H1 (cell line): ENCODE measurements at regions not wholly inside any gene's neighbourhood (a gene's known extent, or its start where the extent isn't known, plus 50 kb on each side); places are given as distances from the start of the nearest gene placed in this dataset.

Source experiments
- CTCF ChIA-PET: fragments of 300-600 bp; sonication (Branson Sonifier 250); formaldehyde crosslinking; loops from one replicate; lab custom pipeline; 2021; ENCODE audit not compliant: partially characterized antibody; lab: Charles Lee
- POLR2A ChIA-PET: fragments of 300-600 bp; sonication (Branson Sonifier 250); formaldehyde crosslinking; loops from one replicate; lab custom pipeline; 2021; ENCODE audit warnings: inconsistent platforms; ENCODE audit not compliant: partially characterized antibody; lab: Charles Lee
- DNase-seq, 2 experiments: peaks; one replicate each; pipeline versions ENCODE4 v3.0.0 to v3.0.0-alpha.2; 2010 to 2022; ENCODE audit warnings: low spot score in 2 of 2, low read depth in 1 of 2, mixed read lengths in 1 of 2
- FAIRE-seq: peaks from 2 replicates; lab custom pipeline; 2011; peaks lifted over from hg19 to GRCh38; lab: Jason Lieb, UNC
- H2AFZ ChIP-seq: 2 replicates; pipeline ENCODE4 v1.8.1; 2012; ENCODE audit warnings: low read length, inconsistent platforms
- H2AK5ac ChIP-seq: 2 replicates; pipeline ENCODE4 v1.6.1; 2013; ENCODE audit warnings: low read depth, low read length
- H2BK120ac ChIP-seq: replicated peaks from 2 replicates; pipeline ENCODE3; 2013; ENCODE audit warnings: low read depth, low read length, inconsistent platforms
- H2BK12ac ChIP-seq: 2 replicates; pipeline ENCODE4 v1.6.1; 2013; ENCODE audit warnings: low read depth, low read length
- H2BK15ac ChIP-seq: 2 replicates; pipeline ENCODE4 v1.6.1; 2013; ENCODE audit warnings: low read length
- H2BK20ac ChIP-seq: 2 replicates; pipeline ENCODE4 v1.6.1; 2013; ENCODE audit warnings: low read length
- H2BK5ac ChIP-seq: 2 replicates; pipeline ENCODE4 v1.6.1; 2013; ENCODE audit warnings: low read depth, low read length
- H3K14ac ChIP-seq: 2 replicates; pipeline ENCODE4 v1.6.1; 2013; ENCODE audit warnings: inconsistent platforms; ENCODE audit not compliant: insufficient read length
- H3K18ac ChIP-seq: 2 replicates; pipeline ENCODE4 v1.6.1; 2013; ENCODE audit warnings: low read length; ENCODE audit errors: extremely low read depth
- H3K23ac ChIP-seq: 2 replicates; pipeline ENCODE4 v1.6.1; 2013; ENCODE audit warnings: inconsistent platforms; ENCODE audit not compliant: insufficient read length
- H3K23me2 ChIP-seq: 2 replicates; pipeline ENCODE4 v1.6.1; 2013; ENCODE audit warnings: low read depth, low read length
- H3K27ac ChIP-seq: 2 replicates; pipeline ENCODE4 v1.6.1; 2011; ENCODE audit warnings: low read depth, low read length, inconsistent platforms
- H3K27me3 ChIP-seq, 4 experiments: replicated peaks in 1 of 4; 1 replicate in 1 of 4; 2 replicates in 3 of 4; pipeline versions ENCODE4 v1.6.1 to v1.8.1; 2011 to 2013; ENCODE audit warnings: low read length in 3 of 4, mild to moderate bottlenecking in 3 of 4, inconsistent platforms in 2 of 4, mixed read lengths in 2 of 4, moderate library complexity in 1 of 4; ENCODE audit not compliant: control insufficient read depth in 3 of 4, insufficient read depth in 3 of 4; ENCODE audit errors: extremely low read depth in 1 of 4
- H3K36me3 ChIP-seq, 4 experiments: 2 replicates each; pipeline versions ENCODE4 v1.6.1 to v1.8.1; 2011 to 2013; ENCODE audit warnings: mild to moderate bottlenecking in 4 of 4, low read length in 3 of 4, moderate library complexity in 2 of 4, control low read depth in 1 of 4, inconsistent platforms in 1 of 4; ENCODE audit not compliant: insufficient read depth in 4 of 4, control insufficient read depth in 2 of 4
- H3K4ac ChIP-seq: replicated peaks from 2 replicates; pipeline ENCODE3; 2013; ENCODE audit warnings: low read length, low read depth, mixed read lengths, inconsistent platforms; ENCODE audit not compliant: insufficient read length
- H3K4me1 ChIP-seq, 4 experiments: replicated peaks in 1 of 4; 1 replicate in 1 of 4; 2 replicates in 3 of 4; pipeline versions ENCODE4 v1.6.1 to v1.8.1; 2011 to 2013; ENCODE audit warnings: low read length in 3 of 4, inconsistent platforms in 2 of 4, mixed read lengths in 1 of 4; ENCODE audit not compliant: insufficient read depth in 4 of 4, control insufficient read depth in 3 of 4
- H3K4me2 ChIP-seq, 2 experiments: 2 replicates each; pipeline versions ENCODE4 v1.6.1 to v1.8.1; 2011 to 2013; ENCODE audit warnings: low read depth in 2 of 2, low read length in 2 of 2, control low read depth in 1 of 2, inconsistent platforms in 1 of 2, mild to moderate bottlenecking in 1 of 2; ENCODE audit not compliant: insufficient read depth in 1 of 2
- H3K4me3 ChIP-seq, 4 experiments: fragments of 200-600, 300-600 bp in 1 of 4; sonication (generic), shearing (Covaris generic), sonication (Bioruptor Twin) in 1 of 4; 2 replicates each; pipeline versions ENCODE4 v1.5.1 to v1.8.1; 2011 to 2016; ENCODE audit warnings: low read length in 4 of 4, low read depth in 3 of 4, control low read depth in 2 of 4, inconsistent platforms in 2 of 4, mild to moderate bottlenecking in 2 of 4, mixed read lengths in 1 of 4, moderate library complexity in 1 of 4; ENCODE audit not compliant: insufficient read depth in 2 of 4; ENCODE audit errors: extremely low read depth in 1 of 4
- H3K56ac ChIP-seq: replicated peaks from 2 replicates; pipeline ENCODE3; 2013; ENCODE audit warnings: low read depth, mild to moderate bottlenecking, mixed read lengths, low read length, inconsistent platforms; ENCODE audit not compliant: insufficient read length
- H3K79me1 ChIP-seq: 2 replicates; pipeline ENCODE4 v1.6.1; 2013; ENCODE audit warnings: low read depth, low read length, control low read depth
- H3K79me2 ChIP-seq, 2 experiments: 2 replicates each; pipeline versions ENCODE4 v1.6.1 to v1.8.1; 2012 to 2013; ENCODE audit warnings: low read length in 2 of 2, mild to moderate bottlenecking in 2 of 2, inconsistent platforms in 1 of 2; ENCODE audit not compliant: insufficient read depth in 2 of 2, control insufficient read depth in 1 of 2
- H3K9ac ChIP-seq, 4 experiments: replicated peaks in 1 of 4; 1 replicate in 1 of 4; 2 replicates in 3 of 4; pipeline versions ENCODE4 v1.6.1 to v1.8.1; 2011 to 2013; ENCODE audit warnings: low read depth in 3 of 4, low read length in 3 of 4, control low read depth in 2 of 4, mild to moderate bottlenecking in 2 of 4, moderate library complexity in 2 of 4, inconsistent platforms in 1 of 4; ENCODE audit errors: extremely low read depth in 1 of 4
- H3K9me3 ChIP-seq, 2 experiments: 2 replicates each; pipeline versions ENCODE4 v1.6.1 to v1.8.1; 2012 to 2013; ENCODE audit warnings: mild to moderate bottlenecking in 2 of 2, moderate library complexity in 2 of 2, control low read depth in 1 of 2, inconsistent platforms in 1 of 2, low read depth in 1 of 2, low read length in 1 of 2, mixed read lengths in 1 of 2; ENCODE audit not compliant: insufficient read depth in 2 of 2
- H4K20me1 ChIP-seq, 2 experiments: replicated peaks in 1 of 2; 2 replicates each; pipeline versions ENCODE3 to v1.8.1; 2011 to 2013; ENCODE audit warnings: inconsistent platforms in 2 of 2, low read length in 2 of 2, mild to moderate bottlenecking in 1 of 2; ENCODE audit not compliant: insufficient read depth in 2 of 2, control insufficient read depth in 1 of 2
- H4K5ac ChIP-seq: 2 replicates; pipeline ENCODE4 v1.6.1; 2013; ENCODE audit warnings: low read length, low read depth, mixed read lengths, inconsistent platforms; ENCODE audit not compliant: insufficient read length
- H4K8ac ChIP-seq: 2 replicates; pipeline ENCODE4 v1.8.0; 2013; ENCODE audit warnings: mild to moderate bottlenecking, moderate library complexity, low read length, inconsistent platforms; ENCODE audit not compliant: insufficient read depth; ENCODE audit errors: extremely low read depth
- H4K91ac ChIP-seq: replicated peaks from 2 replicates; pipeline ENCODE3; 2013; ENCODE audit warnings: low read length, mixed read lengths, inconsistent platforms; ENCODE audit not compliant: insufficient read length
- BACH1 ChIP-seq: IDR thresholded peaks from 2 replicates; pipeline ENCODE4 v1.6.1; 2012; ENCODE audit warnings: low read length, improper control_type of control experiment
- CBX5 ChIP-seq: fragments of 300-800, 300-1000 bp; sonication (generic); IDR thresholded peaks from 2 replicates; pipeline ENCODE4 v1.7.1; 2016; ENCODE audit warnings: antibody characterized with exemption, low read length, low read depth
- CBX8 ChIP-seq: fragments of 300-800, 300-1000 bp; sonication (generic); IDR thresholded peaks from 2 replicates; pipeline ENCODE4 v1.7.1; 2016; ENCODE audit warnings: low read depth, low read length, borderline replicate concordance
- CTBP2 ChIP-seq: IDR thresholded peaks from 2 replicates; pipeline ENCODE4 v1.7.0; 2011; ENCODE audit warnings: borderline replicate concordance, mild to moderate bottlenecking, moderate library complexity, mixed read lengths, low read length; ENCODE audit not compliant: insufficient read depth, insufficient read length
- EP300 ChIP-seq, 2 experiments: IDR thresholded peaks; 1 replicate in 1 of 2; 2 replicates in 1 of 2; pipeline ENCODE4 v1.6.1; 2011 to 2012; ENCODE audit warnings: low read depth in 2 of 2, low read length in 2 of 2, mild to moderate bottlenecking in 2 of 2, borderline replicate concordance in 1 of 2, inconsistent platforms in 1 of 2, moderate library complexity in 1 of 2
- EZH2 ChIP-seq: fragments of 200-600 bp; sonication (generic); IDR thresholded peaks from 2 replicates; pipeline ENCODE4 v1.7.1; 2012; ENCODE audit warnings: low read depth, mild to moderate bottlenecking, moderate library complexity, low read length, inconsistent platforms; ENCODE audit not compliant: severe bottlenecking
- GABPA ChIP-seq: IDR thresholded peaks from 2 replicates; pipeline ENCODE4 v1.6.1; 2011; ENCODE audit warnings: mild to moderate bottlenecking, low read length, moderate library complexity, borderline replicate concordance; ENCODE audit not compliant: insufficient read depth
- KDM1A ChIP-seq: fragments of 200-600, 300-600 bp; sonication (generic); IDR thresholded peaks from 2 replicates; pipeline ENCODE4 v1.7.1; 2016; ENCODE audit warnings: mild to moderate bottlenecking, low read length, borderline replicate concordance
- POU5F1 ChIP-seq: IDR thresholded peaks from 2 replicates; pipeline ENCODE4 v1.6.1; 2011; ENCODE audit warnings: low read depth, mild to moderate bottlenecking, low read length, moderate library complexity
- RXRA ChIP-seq: IDR thresholded peaks from 2 replicates; pipeline ENCODE4 v1.6.1; 2011; ENCODE audit warnings: low read depth, mild to moderate bottlenecking, low read length, moderate library complexity; ENCODE audit not compliant: insufficient read depth
- SIRT6 ChIP-seq: IDR thresholded peaks from one replicate; pipeline ENCODE4 v1.7.1; 2012; ENCODE audit warnings: low read length, inconsistent platforms
- TEAD4 ChIP-seq: IDR thresholded peaks from 2 replicates; pipeline ENCODE4 v1.6.1; 2012; ENCODE audit warnings: low read depth, low read length, inconsistent platforms, mixed read lengths
- WGBS, 2 experiments: shearing (Covaris generic) in 1 of 2; methylation state at CpG; one replicate each; pipeline versions ENCODE4 v1.1.6 to v1.1.7; 2013 to 2015; ENCODE audit warnings: low lambda C conversion rate in 2 of 2, mixed read lengths in 2 of 2, inconsistent platforms in 1 of 2, low coverage in 1 of 2, missing lambda C conversion rate in 1 of 2; ENCODE audit not compliant: insufficient replicate concordance in 2 of 2, insufficient coverage in 1 of 2, insufficient read length in 1 of 2; ENCODE audit errors: extremely low coverage in 1 of 2, missing lambda C conversion rate in 1 of 2; 5-methylcytosine and 5-hydroxymethylcytosine counted together
- TF ChIP-seq, protein P1 (sequence below): IDR thresholded peaks from 2 replicates; pipeline ENCODE4 v1.6.1; 2011; ENCODE audit warnings: low read depth, mild to moderate bottlenecking, low read length; ENCODE audit not compliant: insufficient read depth
- TF ChIP-seq, protein P2 (sequence below): IDR thresholded peaks from 2 replicates; pipeline ENCODE4 v1.6.1; 2012; ENCODE audit warnings: inconsistent platforms

DNA sequence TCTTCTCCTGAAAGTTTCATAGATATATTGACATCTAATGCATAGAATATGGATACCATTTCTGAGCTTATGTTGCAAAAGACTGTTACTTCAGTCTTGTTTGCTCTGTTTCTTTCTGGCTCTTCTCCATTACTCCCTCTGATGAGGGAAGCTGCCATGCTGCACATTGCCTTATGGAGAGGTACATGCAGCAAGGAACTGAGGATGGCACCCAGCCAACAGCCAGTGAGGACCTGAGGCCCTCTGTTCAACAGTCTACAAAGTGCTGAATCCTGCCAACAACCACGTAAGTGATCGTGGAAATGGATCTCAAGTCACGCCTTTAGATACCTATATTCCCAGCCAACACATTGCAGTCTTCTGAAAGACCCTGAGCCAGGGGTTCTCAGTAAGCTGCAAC lies 66.6 kb upstream of the ADAMTS5 start:
- no peaks in the 10 kb centered on the region for H3K36me3 ChIP-seq
- H3K79me2 ChIP-seq = no peaks in the 10 kb centered on the region
- H4K5ac ChIP-seq = no peak overlapping the region
- WGBS, 2 experiments = 88% methylated on average over 3 of the region's 3 CpGs; no CpG with 5 or more reads in 1 of the 2 experiments
- H2BK120ac ChIP-seq = no peak overlapping the region
- H3K56ac ChIP-seq = no peak overlapping the region
- no peaks in the 10 kb centered on the region for H3K27me3 ChIP-seq
- H3K4ac ChIP-seq = no peak overlapping the region
- FAIRE-seq (no peak), DNase-seq (no peak)
- CTCF ChIA-PET = no interaction called here
- H3K23ac ChIP-seq = no peak overlapping the region
- POLR2A ChIA-PET = interaction anchor here (0.6 kb wide), 1 partner anchor 12 kb away, joined by 3 read pairs; no protein-coding TSS in a partner anchor
- H2BK15ac ChIP-seq = no peak overlapping the region
- H2BK20ac ChIP-seq = no peak overlapping the region
- no peak overlapping the region for H4K91ac ChIP-seq
- H2BK12ac ChIP-seq = peak overlapping the region; percentile 51; the same call in 1 of the 2 replicates
- no peaks in the 10 kb centered on the region for H4K20me1 ChIP-seq
- H2AFZ ChIP-seq = no peak overlapping the region
- H3K14ac ChIP-seq = no peak overlapping the region
- H3K23me2 ChIP-seq = no peaks in the 10 kb centered on the region
- H3K4me3 ChIP-seq = no peak overlapping the region
- no peaks in the 10 kb centered on the region for H3K9me3 ChIP-seq
- no peak overlapping the region for H2BK5ac ChIP-seq
- no peak overlapping the region; the same call in 1 of the 2 replicates for H2AK5ac ChIP-seq
- no peak overlapping the region for H3K18ac ChIP-seq
- no peaks in the 10 kb centered on the region for H3K79me1 ChIP-seq
- 0 out of 7 replicates have a peak, but pooled peaks cover 0 to 1% (median 0%) of the 10 kb centered on the region in 4 experiments for H3K4me1 ChIP-seq
- no peak overlapping the region for H3K4me2 ChIP-seq
- no peak overlapping the region for H4K8ac ChIP-seq
- no peak overlapping the region for H3K27ac ChIP-seq
- H3K9ac ChIP-seq = no peak overlapping the region
- TF ChIP-seq BACH1 (no peak), GABPA (no peak), TEAD4 (no peak), CTBP2 (no peak), CBX8 (no peak), EP300 (IDR thresholded peaks at IDR 0.05; ENCODE audit: borderline replicate concordance in 1 of 2, low read depth in 2 of 2, low read length in 2 of 2) (no peak), SIRT6 (no peak), EZH2 (no peak), KDM1A (no peak), POU5F1 (no peak), RXRA (no peak), CBX5 (no peak)
- TF ChIP-seq, protein P1, sequence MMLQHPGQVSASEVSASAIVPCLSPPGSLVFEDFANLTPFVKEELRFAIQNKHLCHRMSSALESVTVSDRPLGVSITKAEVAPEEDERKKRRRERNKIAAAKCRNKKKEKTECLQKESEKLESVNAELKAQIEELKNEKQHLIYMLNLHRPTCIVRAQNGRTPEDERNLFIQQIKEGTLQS = no peak
- TF ChIP-seq, protein P2, sequence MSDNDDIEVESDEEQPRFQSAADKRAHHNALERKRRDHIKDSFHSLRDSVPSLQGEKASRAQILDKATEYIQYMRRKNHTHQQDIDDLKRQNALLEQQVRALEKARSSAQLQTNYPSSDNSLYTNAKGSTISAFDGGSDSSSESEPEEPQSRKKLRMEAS = no peak
